GM12892 (cell line): ENCODE measurements at regions not wholly inside any gene's neighbourhood (a gene's known extent, or its start where the extent isn't known, plus 50 kb on each side); places are given as distances from the start of the nearest gene placed in this dataset.

Source experiments
- POLR2A ChIP-seq: IDR thresholded peaks from 2 replicates; pipeline ENCODE4 v1.6.1; 2011; ENCODE audit warnings: low read depth, low read length, control low read depth
- POLR2AphosphoS5 ChIP-seq: IDR thresholded peaks from 2 replicates; pipeline ENCODE4 v1.6.1; 2011; ENCODE audit warnings: low read depth, low read length, control low read depth

GRCh38 chr2:13584020-13584419, 867.3 kb downstream of the TRIB2 start:
- no peak for TF ChIP-seq POLR2A
- TF ChIP-seq POLR2AphosphoS5, result no peak
